ENCODE measurements at regions not wholly inside any gene's neighbourhood (a gene's known extent, or its start where the extent isn't known, plus 50 kb on each side); places are given as distances from the start of the nearest gene placed in this dataset.
A peak's percentile ranks its signal among the peaks of the same experiment; 100 is the strongest.
"Not testable (repeated sequence)": the region's sequence is repeated elsewhere in the genome, so short reads cannot be mapped to it uniquely, and the experiment has no call there.

DNA sequence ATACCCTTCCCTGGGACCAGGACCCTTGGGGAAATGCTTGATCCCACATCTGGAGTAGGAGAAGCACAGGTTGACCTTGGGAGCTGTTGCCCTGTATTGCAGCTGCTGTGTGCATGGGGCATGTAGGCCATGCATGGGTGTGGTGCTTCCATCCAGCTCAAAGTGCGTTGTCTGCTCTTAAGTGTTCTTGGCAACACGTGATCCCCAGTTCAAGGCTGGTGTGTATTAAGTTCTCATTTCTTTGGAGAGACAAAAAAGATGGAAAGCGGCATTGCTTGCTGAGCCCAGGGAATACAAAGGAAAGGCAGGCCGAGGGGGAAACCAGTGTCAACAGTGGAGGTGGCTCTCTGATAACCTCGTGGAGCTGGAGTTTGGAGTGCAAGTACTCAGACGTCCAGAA is 110.7 kb downstream of the RTP5 start:
- ATAC-seq (replicated peaks): no peak
- H3K4me3 Mint-ChIP-seq: no peak overlapping the region
- H3K4me1 Mint-ChIP-seq: no peaks in the 10 kb centered on the region
- no peaks in the 10 kb centered on the region for H3K36me3 Mint-ChIP-seq (ENCODE audit: low read depth)
- no peak overlapping the region for H3K27ac Mint-ChIP-seq
- no peaks in the 10 kb centered on the region for H3K9me3 Mint-ChIP-seq
- H3K27me3 Mint-ChIP-seq: no peaks in the 10 kb centered on the region

DNA sequence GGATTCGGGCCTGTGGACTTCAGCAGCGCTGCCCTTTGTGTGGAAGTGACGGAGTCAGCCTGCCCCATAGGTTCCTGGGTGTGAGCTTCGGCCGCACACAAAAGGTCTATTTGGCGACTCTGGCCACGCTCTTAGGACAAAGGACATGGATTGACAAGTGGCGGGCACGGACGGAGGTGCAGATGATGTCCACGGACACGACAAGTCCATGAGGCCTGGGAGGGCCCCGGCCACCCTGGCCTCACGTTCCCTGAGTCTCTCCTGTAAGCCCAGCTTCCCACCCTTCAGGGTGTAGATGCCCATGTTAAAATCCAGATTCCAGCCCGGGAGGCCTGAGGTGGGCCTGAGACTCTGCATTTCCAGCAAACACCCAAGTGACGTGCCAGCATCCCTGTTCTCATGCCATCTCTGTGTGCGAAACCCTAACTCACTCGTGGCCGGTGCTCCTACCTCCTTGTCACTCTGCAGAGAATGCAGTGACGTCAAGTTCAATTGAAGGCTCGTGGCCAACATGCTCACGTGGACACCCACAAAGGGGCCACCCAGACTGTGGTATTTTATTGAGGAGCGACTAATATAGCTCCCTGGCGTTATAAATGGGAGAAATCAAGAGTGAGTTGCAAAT is 111.7 kb downstream of the RTP5 start:
- Mint-ChIP-seq H3K27me3 (no peaks in the 10 kb centered on the region), H3K27ac (no peak overlapping the region), H3K4me1 (peaks cover 5% of the 10 kb centered on the region), H3K9me3 (no peaks in the 10 kb centered on the region), H3K4me3 (no peak overlapping the region), H3K36me3 (ENCODE audit: low read depth) (no peaks in the 10 kb centered on the region)
- ATAC-seq (replicated peaks): no peak

DNA sequence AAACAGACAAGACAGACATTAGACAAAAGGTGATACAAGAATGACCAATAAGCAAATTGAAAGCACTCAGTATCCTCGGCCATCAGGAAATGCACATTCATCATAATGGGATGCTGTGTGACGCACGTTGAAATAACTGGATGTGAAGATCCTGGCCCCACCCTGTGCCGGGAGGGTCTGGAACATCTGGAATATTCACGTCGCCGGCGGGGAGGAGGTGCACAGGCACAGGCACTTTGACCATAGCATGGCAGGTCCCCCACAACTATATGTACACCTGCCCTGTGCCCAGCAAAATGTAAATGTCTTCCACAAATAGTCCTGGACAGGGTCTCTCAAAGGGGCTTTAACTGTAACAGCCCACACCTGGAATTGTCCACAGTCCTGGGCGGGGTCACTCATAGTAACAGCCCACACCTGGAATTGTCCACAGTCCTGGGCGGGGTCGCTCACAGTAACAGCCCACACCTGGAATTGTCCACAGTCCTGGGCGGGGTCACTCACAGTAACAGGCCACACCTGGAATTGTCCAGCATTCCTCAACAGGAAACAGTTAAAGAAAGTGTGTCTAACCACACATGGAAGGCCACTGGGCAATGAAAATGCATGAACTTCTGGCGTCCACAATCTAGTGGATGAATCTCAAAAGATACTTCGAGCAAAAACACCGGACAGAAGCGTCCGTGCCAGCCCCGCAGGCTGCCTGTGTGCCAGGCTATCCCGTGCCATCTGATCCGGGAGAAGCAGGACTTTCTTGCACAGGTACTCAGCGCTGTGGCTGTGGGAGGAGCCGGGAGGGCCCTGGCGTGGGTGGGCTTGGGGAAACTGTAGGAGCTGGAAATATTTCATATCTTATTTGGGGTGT is 113.4 kb downstream of the RTP5 start:
- Mint-ChIP-seq H3K4me1 (peaks cover 5% of the 10 kb centered on the region), H3K4me3 (no peak overlapping the region), H3K36me3 (ENCODE audit: low read depth) (no peaks in the 10 kb centered on the region), H3K27me3 (no peaks in the 10 kb centered on the region), H3K27ac (no peak overlapping the region), H3K9me3 (no peaks in the 10 kb centered on the region)
- no peak for ATAC-seq (replicated peaks)

DNA sequence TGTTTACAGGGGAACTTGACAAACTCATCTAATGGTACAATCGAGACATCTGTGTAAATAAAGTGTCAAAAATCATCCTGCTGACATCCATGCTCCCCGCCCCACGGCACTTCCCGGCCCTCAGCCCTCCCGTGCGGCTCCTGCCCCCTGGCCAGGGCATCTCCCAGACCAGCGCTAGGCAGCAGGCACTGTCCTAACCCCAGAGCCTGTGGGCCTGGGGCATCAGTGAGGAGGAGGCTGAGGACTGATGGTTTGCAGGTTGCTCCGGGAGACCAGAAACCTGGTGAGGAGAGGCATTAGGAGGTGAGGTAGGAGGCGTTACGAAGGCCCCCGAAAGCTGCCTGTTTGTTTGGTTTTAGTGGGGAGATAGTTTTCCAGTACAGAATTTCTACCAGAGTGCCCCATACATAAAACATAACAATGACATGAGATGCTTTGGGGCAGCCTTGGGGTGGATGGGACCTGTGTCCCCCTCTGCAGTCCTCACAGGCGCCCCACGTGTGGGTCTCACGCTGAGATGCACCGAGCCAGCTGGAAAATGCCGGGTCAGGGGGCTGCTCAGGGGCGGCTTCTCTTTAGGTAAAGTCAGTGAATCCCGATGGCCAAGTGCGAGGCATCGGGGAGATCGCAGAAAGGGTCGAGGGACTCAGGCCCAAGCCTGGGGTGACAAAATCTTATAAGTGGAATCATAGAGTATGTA is 114.2 kb downstream of the RTP5 start:
- no peaks in the 10 kb centered on the region for H3K36me3 Mint-ChIP-seq (ENCODE audit: low read depth)

DNA sequence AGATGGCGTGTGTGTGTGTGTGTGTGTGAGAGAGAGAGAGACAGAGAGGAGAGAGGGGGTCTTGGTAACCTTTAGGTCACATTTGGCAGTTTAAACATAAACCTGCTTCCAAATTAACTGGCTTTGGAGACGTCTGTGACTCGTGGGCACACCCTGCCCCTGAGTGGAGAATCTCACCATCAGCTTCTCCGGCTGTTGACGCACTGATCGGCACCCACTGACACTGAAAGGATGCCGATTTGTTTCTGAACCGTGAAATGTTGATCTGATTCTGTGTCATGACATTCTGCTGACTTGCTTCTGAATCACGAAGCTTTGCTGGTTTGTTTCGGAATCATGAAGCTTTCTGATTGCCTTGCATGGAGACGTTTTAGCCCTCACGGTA is 114.7 kb downstream of the RTP5 start:
- ATAC-seq (replicated peaks): no peak
- Mint-ChIP-seq H3K36me3 (ENCODE audit: low read depth) (no peaks in the 10 kb centered on the region), H3K9me3 (no peaks in the 10 kb centered on the region), H3K27me3 (no peaks in the 10 kb centered on the region), H3K4me3 (no peak overlapping the region), H3K4me1 (peaks cover 5% of the 10 kb centered on the region), H3K27ac (no peak overlapping the region)

More for the DNA sequence above, 114.2 kb downstream of the RTP5 start:
- H3K4me3 Mint-ChIP-seq: no peak overlapping the region
- peaks cover 5% of the 10 kb centered on the region for H3K4me1 Mint-ChIP-seq
- no peaks in the 10 kb centered on the region for H3K9me3 Mint-ChIP-seq
- no peak overlapping the region for H3K27ac Mint-ChIP-seq
- ATAC-seq (replicated peaks): no peak
- H3K27me3 Mint-ChIP-seq: no peaks in the 10 kb centered on the region

DNA sequence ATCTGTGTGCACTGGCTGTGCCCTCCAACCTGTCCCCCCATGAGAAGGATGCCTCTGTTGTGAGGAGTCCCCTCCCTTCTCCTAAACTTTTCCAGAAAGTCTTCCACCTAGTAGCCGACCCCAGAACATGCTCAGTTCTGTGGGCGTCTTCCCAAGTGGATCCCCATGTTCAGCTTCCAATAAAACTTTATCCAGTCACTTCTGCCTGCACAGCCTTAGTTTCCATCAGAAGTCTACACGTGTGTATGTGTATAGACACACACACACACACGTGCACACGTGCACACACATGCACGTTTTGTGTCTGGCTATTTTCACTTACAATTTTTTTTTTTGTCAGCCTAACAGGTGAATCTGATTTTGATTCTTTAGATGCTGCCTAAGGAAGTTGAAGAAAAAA is 115.1 kb downstream of the RTP5 start:
- Mint-ChIP-seq H3K9me3 (no peaks in the 10 kb centered on the region), H3K4me3 (no peak overlapping the region), H3K27me3 (no peaks in the 10 kb centered on the region), H3K4me1 (peaks cover 5% of the 10 kb centered on the region), H3K36me3 (ENCODE audit: low read depth) (no peaks in the 10 kb centered on the region), H3K27ac (no peak overlapping the region)
- no peak for ATAC-seq (replicated peaks)

DNA sequence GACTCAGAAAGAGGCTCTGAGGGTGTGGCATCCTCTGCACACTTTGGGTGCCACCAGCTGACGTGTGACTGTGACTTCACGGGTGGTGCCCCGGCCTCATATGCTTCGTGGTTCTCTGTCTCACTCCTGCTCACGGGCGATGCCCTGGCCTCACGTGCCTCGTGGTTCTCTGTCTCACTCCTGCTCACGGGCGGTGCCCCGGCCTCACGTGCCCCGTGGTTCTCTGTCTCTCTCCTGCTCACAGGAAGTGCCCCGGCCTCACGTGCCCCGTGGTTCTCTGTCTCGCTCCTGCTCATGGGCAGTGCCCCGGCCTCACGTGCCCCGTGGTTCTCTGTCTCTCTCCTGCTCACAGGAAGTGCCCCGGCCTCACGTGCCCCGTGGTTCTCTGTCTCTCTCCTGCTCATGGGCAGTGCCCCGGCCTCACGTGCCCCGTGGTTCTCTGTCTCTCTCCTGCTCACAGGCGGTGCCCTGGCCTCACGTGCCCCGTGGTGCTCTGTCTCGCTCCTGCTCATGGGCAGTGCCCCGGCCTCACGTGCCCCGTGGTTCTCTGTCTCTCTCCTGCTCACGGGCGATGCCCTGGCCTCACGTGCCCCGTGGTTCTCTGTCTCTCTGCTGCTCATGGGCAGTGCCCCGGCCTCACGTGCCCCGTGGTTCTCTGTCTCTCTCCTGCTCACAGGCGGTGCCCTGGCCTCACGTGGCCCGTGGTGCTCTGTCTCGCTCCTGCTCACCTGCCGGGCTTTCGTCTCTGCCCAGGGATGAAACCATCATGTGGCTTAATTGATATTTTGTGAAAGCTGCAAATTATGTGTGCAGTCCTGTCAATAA is 115.8 kb downstream of the RTP5 start:
- H3K4me3 Mint-ChIP-seq: peak overlapping the region; percentile 24
- not testable (repeated sequence) for H3K27me3 Mint-ChIP-seq; H3K4me1 Mint-ChIP-seq; H3K9me3 Mint-ChIP-seq; H3K36me3 Mint-ChIP-seq (ENCODE audit: low read depth)
- peak; percentile 35 for ATAC-seq (replicated peaks)
- peak overlapping the region; percentile 29 for H3K27ac Mint-ChIP-seq

DNA sequence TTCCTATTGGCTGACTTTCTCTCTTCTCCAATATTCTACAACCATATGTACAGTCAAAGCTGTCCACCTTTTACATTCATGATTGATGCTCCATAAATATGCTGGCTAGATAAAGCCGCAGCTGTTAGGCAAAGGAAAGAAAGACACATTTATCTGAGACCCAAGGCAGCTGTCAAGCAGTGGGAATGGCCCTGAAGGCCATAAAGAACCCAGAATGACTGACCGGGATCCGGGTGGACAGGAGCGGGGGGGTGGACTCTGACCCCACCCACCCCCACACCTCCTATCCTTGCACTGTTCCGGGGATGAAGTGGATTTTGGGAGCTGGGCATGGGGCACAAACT is 116.4 kb downstream of the RTP5 start:
- no peak for ATAC-seq (replicated peaks)
- H3K27me3 Mint-ChIP-seq: no peaks in the 10 kb centered on the region
- peaks cover 5% of the 10 kb centered on the region for H3K4me1 Mint-ChIP-seq
- no peaks in the 10 kb centered on the region for H3K9me3 Mint-ChIP-seq
- H3K36me3 Mint-ChIP-seq (ENCODE audit: low read depth): no peaks in the 10 kb centered on the region
- peak overlapping the region; percentile 29 for H3K27ac Mint-ChIP-seq
- peak overlapping the region; percentile 24 for H3K4me3 Mint-ChIP-seq

DNA sequence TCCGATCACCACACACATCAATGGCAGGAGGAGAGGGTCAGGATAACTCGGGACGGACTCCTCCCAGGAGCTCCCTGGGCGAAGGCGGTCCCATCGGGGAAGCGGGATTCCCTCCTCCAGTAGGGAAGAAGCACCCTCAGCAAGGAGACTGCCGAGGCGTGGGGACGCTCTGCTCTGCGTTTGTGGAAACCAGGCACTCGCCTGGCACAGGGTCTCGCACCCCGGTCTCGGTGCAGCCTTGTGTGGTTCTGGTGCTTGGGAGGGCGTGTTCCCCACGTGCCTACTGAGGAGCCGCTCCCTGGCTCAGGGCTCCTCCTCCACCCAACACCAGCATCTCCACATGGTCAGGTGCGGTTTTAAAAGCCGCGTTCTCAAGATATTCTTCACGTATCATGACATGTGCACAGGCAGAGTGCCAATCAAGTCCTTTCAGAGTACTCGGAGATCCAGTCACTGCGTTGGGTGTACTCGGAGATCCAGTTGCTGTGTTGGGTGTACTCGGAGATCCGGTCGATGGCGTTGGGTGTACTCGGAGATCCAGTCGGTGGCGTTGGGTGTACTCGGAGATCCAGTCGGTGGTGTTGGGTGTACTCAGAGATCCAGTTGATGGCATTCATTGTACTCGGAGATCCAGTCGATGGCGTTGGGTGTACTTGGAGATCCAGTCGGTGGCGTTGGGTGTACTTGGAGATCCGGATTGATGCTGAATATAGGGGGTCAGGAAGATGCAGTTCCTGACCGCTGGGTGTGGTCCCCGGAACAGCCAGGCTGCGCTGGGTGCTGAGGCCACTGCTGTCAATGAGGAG is 117.5 kb downstream of the RTP5 start:
- no peak overlapping the region for H3K27ac Mint-ChIP-seq
- H3K4me3 Mint-ChIP-seq: no peak overlapping the region
- H3K9me3 Mint-ChIP-seq: no peaks in the 10 kb centered on the region
- no peaks in the 10 kb centered on the region for H3K36me3 Mint-ChIP-seq (ENCODE audit: low read depth)
- ATAC-seq (replicated peaks): no peak
- peaks cover 5% of the 10 kb centered on the region for H3K4me1 Mint-ChIP-seq
- H3K27me3 Mint-ChIP-seq: no peaks in the 10 kb centered on the region

DNA sequence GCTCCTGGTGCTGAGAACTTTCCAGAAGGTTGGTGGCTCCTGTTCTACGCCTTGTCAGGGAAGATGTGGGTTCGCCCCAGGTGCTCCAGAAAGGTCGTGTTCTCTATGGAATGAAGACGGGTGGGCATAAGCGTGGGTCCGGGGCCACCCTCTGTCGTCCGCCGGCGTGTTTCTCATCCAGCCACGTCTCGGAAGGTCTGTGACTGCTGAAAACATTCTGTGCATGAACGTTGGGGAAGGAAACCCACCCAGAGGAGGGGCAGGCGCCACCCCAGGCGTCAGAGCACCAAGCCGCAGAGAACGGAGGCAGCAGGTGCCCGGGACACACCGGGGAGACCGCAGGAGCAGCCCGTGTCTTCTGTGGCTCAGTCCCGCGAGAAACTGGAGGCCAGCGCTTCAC is 118.2 kb downstream of the RTP5 start:
- no peak for ATAC-seq (replicated peaks)
- Mint-ChIP-seq H3K4me1 (peaks cover 5% of the 10 kb centered on the region), H3K27me3 (no peaks in the 10 kb centered on the region), H3K36me3 (ENCODE audit: low read depth) (no peaks in the 10 kb centered on the region), H3K27ac (no peak overlapping the region), H3K4me3 (no peak overlapping the region), H3K9me3 (no peaks in the 10 kb centered on the region)

DNA sequence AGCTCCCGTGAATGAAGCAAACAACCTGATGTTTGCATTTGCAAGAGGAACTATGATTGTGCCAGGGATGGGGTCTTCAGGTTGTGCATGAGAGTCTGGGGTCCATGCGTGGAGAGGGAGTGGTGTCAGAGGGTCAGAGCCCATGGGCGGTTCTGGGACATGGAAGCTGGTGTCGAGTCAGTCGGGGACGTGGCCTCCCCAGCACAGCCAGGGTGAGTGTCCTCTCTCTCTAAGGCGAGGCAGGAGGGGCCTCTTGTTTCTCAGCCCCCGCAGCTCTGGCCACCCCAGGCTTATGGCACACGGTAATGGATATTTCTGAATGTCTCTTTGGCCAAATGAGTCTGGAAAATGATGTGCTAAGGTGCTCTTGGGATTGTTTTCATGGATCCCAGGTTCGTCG is 118.6 kb downstream of the RTP5 start:
- H3K4me3 Mint-ChIP-seq: no peak overlapping the region
- no peaks in the 10 kb centered on the region for H3K36me3 Mint-ChIP-seq (ENCODE audit: low read depth)
- no peak for ATAC-seq (replicated peaks)
- no peaks in the 10 kb centered on the region for H3K9me3 Mint-ChIP-seq
- H3K27ac Mint-ChIP-seq: no peak overlapping the region
- H3K27me3 Mint-ChIP-seq: no peaks in the 10 kb centered on the region
- peaks cover 5% of the 10 kb centered on the region for H3K4me1 Mint-ChIP-seq

DNA sequence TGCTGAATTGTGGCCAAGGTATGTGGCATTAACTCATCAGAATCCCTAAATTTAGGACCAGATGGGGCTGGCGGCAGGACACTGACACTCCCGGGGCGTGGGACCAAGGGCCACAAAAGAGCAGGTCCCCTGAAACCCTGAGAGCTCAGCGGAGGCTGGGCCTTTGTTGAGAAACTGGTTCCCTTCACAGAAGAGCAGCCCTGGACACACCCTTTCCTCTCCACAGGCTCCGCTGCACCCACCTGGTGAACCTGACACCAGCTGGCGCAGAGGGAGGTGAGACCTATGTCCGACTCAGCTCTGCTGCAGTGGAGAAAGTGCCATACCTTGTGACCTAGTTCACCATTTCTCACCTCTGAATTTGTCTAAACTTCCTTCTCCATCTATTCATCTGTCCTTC is 119.5 kb downstream of the RTP5 start:
- no peak for ATAC-seq (replicated peaks)

DNA sequence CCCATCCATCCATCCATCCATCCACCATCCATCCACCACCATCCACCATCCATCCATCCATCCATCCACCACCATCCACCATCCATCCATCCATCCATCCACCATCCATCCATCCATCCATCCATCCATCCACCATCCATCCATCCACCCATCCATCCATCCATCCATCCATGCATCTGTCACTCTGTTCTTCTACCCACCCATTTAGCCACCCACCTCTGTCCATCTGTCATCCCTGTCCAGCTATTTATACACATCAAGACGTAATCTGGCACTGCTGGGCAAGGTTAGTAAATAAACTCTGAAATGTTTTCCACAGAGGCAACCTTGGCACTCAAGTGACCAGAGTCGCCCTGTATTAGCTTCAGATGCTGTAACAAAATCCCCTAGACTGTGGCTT is 120.9 kb downstream of the RTP5 start:
- H3K36me3 Mint-ChIP-seq (ENCODE audit: low read depth): no peaks in the 10 kb centered on the region
- no peak overlapping the region for H3K27ac Mint-ChIP-seq
- H3K27me3 Mint-ChIP-seq: no peaks in the 10 kb centered on the region
- no peak for ATAC-seq (replicated peaks)
- H3K4me3 Mint-ChIP-seq: no peak overlapping the region
- peaks cover 5% of the 10 kb centered on the region for H3K4me1 Mint-ChIP-seq
- H3K9me3 Mint-ChIP-seq: no peaks in the 10 kb centered on the region

More for the DNA sequence above, 119.5 kb downstream of the RTP5 start:
- H3K27ac Mint-ChIP-seq: no peak overlapping the region
- no peaks in the 10 kb centered on the region for H3K36me3 Mint-ChIP-seq (ENCODE audit: low read depth)
- no peaks in the 10 kb centered on the region for H3K9me3 Mint-ChIP-seq
- H3K27me3 Mint-ChIP-seq: no peaks in the 10 kb centered on the region
- no peak overlapping the region for H3K4me3 Mint-ChIP-seq
- peaks cover 5% of the 10 kb centered on the region for H3K4me1 Mint-ChIP-seq

DNA sequence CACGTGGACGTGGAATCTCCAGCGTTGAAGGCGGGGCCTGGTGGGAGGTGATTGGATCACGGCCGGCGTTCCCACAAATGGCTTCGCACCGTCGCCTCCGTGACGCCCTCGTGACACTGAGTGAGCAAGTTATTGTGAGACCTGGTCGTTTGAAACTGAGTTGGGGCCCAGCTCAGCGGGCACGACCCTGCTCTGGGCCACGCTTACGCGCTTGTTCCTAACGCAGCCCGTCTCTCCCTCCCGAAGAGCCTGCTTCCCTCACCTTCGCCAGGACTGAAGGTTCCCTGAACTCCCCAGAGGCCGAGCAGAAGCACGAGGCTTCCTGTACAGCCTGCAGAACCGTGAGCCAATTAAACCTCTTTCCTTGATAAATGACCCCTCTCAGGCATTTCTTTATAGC is 121.8 kb downstream of the RTP5 start:
- Mint-ChIP-seq H3K36me3 (ENCODE audit: low read depth) (no peaks in the 10 kb centered on the region), H3K9me3 (no peaks in the 10 kb centered on the region), H3K4me3 (no peak overlapping the region), H3K27ac (no peak overlapping the region), H3K4me1 (no peaks in the 10 kb centered on the region), H3K27me3 (no peaks in the 10 kb centered on the region)
- no peak for ATAC-seq (replicated peaks)

All from activated T-helper 17 cell treated with anti-CD3 and anti-CD28 coated beads, Interleukin-2, amount 50 U/mL, for 72 hours (primary cell).